ENCODE measurements at regions not wholly inside any gene's neighbourhood (a gene's known extent, or its start where the extent isn't known, plus 50 kb on each side); places are given as distances from the start of the nearest gene placed in this dataset.

DNA sequence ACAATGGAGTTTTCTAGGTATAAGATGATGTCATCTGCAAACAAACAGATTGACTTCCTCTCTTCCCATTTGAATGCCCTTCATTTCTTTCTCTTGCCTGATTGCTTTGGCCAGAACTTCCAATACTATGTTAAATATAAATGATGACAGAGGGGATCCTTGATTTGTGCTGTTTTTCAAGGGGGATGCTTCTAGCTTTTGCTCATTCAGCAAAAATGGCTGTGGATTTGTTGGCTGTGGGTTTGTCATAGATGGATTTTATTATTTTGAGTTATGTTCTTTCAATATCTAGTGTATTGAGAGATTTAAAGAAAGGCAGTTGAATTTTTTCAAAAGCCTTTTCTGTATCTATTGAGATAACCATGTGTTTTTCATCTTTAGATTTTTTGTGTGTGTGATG, 662.4 kb upstream of the EYS start:
- TF ChIP-seq CTCF (IDR thresholded peaks at IDR 0.05; ENCODE audit: borderline replicate concordance, extremely low read depth, low read length, poor library complexity, severe bottlenecking) = no peak
- TF ChIP-seq EZH2 (IDR thresholded peaks at IDR 0.05; ENCODE audit: borderline replicate concordance, low read depth, low read length, severe bottlenecking) = no peak
